GM12878 (cell line): ENCODE measurements at regions not wholly inside any gene's neighbourhood (a gene's known extent, or its start where the extent isn't known, plus 50 kb on each side); places are given as distances from the start of the nearest gene placed in this dataset.

Experiments used
- ATAC-seq: fragments of 200-7000 bp; cut with Tn5 transposase; 3 replicates; pipeline ENCODE4 v1.9.1; 2020; ENCODE audit warnings: mild to moderate bottlenecking, moderate library complexity
- BruUV-seq: library from RNA; stranded (reverse); fragments of 400-500 nt; replicated peaks from 2 replicates; lab custom pipeline; 2021; lab: Mats Ljungman, UMichigan
- CTCF ChIA-PET: fragments of 300-600 bp; sonication (Branson Sonifier 250); formaldehyde crosslinking; extraction: SDS; loops from one replicate; lab custom pipeline; 2021; ENCODE audit warnings: inconsistent platforms; lab: Yijun Ruan, JAX
- POLR2A ChIA-PET: fragments of 350-600 bp; formaldehyde crosslinking; extraction: SDS; loops from one replicate; lab custom pipeline; 2021; ENCODE audit warnings: inconsistent platforms; lab: Charles Lee
- RAD21 ChIA-PET: fragments of 300-600 bp; sonication (Branson Sonifier 250); formaldehyde crosslinking; loops from one replicate; lab custom pipeline; 2023; ENCODE audit warnings: antibody characterized with exemption; ENCODE audit not compliant: unreplicated experiment; lab: Charles Lee
- SMC1A ChIA-PET: fragments of 300-600 bp; sonication (Branson Sonifier 250); formaldehyde crosslinking; loops from one replicate; lab custom pipeline; 2023; ENCODE audit not compliant: unreplicated experiment, uncharacterized antibody; lab: Charles Lee
- DNase-seq: peaks from one replicate; pipeline ENCODE4 v3.0.0-alpha.2; 2011; ENCODE audit warnings: low read depth, low spot score
- FAIRE-seq: peaks from 3 replicates; lab custom pipeline; 2011; peaks lifted over from hg19 to GRCh38; lab: Jason Lieb, UNC
- H2AFZ ChIP-seq: 2 replicates; pipeline ENCODE4 v1.6.0; 2011; ENCODE audit warnings: low read depth, low read length, control low read depth; ENCODE audit not compliant: control insufficient read depth
- H3K27ac ChIP-seq: 2 replicates; pipeline ENCODE4 v1.5.1; 2011; ENCODE audit warnings: control low read depth; ENCODE audit not compliant: control insufficient read depth, insufficient read depth
- H3K27me3 ChIP-seq, 2 experiments: replicated peaks in 1 of 2; 2 replicates each; pipeline versions ENCODE4 v1.6.0 to v1.6.1; 2011; ENCODE audit warnings: low read length in 1 of 2; ENCODE audit not compliant: control insufficient read depth in 2 of 2, insufficient read depth in 2 of 2
- H3K36me3 ChIP-seq, 2 experiments: 2 replicates each; pipeline ENCODE4 v1.5.1; 2011; ENCODE audit warnings: low read length in 1 of 2; ENCODE audit not compliant: control insufficient read depth in 2 of 2, insufficient read depth in 2 of 2
- H3K4me1 ChIP-seq: 2 replicates; pipeline ENCODE4 v1.6.1; 2011; ENCODE audit warnings: mild to moderate bottlenecking, low read length, moderate library complexity, mixed read lengths; ENCODE audit not compliant: control insufficient read depth, insufficient read depth
- H3K4me2 ChIP-seq: 2 replicates; pipeline ENCODE4 v1.6.0; 2011; ENCODE audit warnings: control low read depth; ENCODE audit not compliant: control insufficient read depth, insufficient read depth
- H3K4me3 ChIP-seq: fragments of 200-600 bp; sonication (generic); 2 replicates; pipeline ENCODE4 v1.5.1; 2016
- H3K79me2 ChIP-seq: 2 replicates; pipeline ENCODE4 v1.6.0; 2011; ENCODE audit warnings: low read length; ENCODE audit not compliant: control insufficient read depth, insufficient read depth
- H3K9ac ChIP-seq: 2 replicates; pipeline ENCODE4 v1.8.0; 2011; ENCODE audit warnings: low read length, control low read depth, mixed read lengths; ENCODE audit not compliant: control insufficient read depth, insufficient read depth
- H3K9me3 ChIP-seq: replicated peaks from 3 replicates; pipeline ENCODE4 v1.5.1; 2011; ENCODE audit warnings: mild to moderate bottlenecking, low read length; ENCODE audit not compliant: control insufficient read depth, insufficient read depth
- H4K20me1 ChIP-seq: 2 replicates; pipeline ENCODE4 v1.6.0; 2011; ENCODE audit not compliant: control insufficient read depth, insufficient read depth
- ASH2L ChIP-seq: fragments of 300-600, 200-600 bp; sonication (generic); IDR thresholded peaks from 2 replicates; pipeline ENCODE4 v1.6.1; 2017; ENCODE audit warnings: low read depth, mild to moderate bottlenecking, borderline replicate concordance
- ESRRA ChIP-seq: IDR thresholded peaks from 2 replicates; pipeline ENCODE4 v1.6.1; 2012; ENCODE audit warnings: mild to moderate bottlenecking, low read length, improper control_type of control experiment
- ETV6 ChIP-seq, 2 experiments: fragments of 450-650 bp in 1 of 2; IDR thresholded peaks in 1 of 2; conservative IDR thresholded peaks in 1 of 2; 2 replicates each; pipeline ENCODE4 v1.6.1; 2014; ENCODE audit warnings: antibody characterized with exemption in 1 of 2, borderline replicate concordance in 1 of 2, low read depth in 1 of 2, mild to moderate bottlenecking in 1 of 2, moderate library complexity in 1 of 2
- NFYA ChIP-seq: IDR thresholded peaks from 2 replicates; pipeline ENCODE4 v1.6.1; 2011; ENCODE audit warnings: low read depth, mild to moderate bottlenecking, low read length, improper control_type of control experiment, borderline replicate concordance
- POLR2AphosphoS5 ChIP-seq: IDR thresholded peaks from 2 replicates; pipeline ENCODE4 v1.6.1; 2011; ENCODE audit warnings: mild to moderate bottlenecking, low read length, inconsistent platforms
- STAT1 ChIP-seq: fragments of 450-650 bp; conservative IDR thresholded peaks from 2 replicates; pipeline ENCODE4 v1.6.1; 2014; ENCODE audit warnings: antibody characterized with exemption, mild to moderate bottlenecking
- WGBS: methylation state at CpG from one replicate; pipeline ENCODE4 v1.1.6; 2016; ENCODE audit warnings: low lambda C conversion rate; ENCODE audit not compliant: insufficient replicate concordance, insufficient coverage; ENCODE audit errors: missing lambda C conversion rate; 5-methylcytosine and 5-hydroxymethylcytosine counted together
- in situ Hi-C: fragments of 300-500 bp; cut with MboI; formaldehyde crosslinking; loops from 9 replicates; pipeline ENCODE4 v1.14.3; 2018; ENCODE audit warnings: mixed read lengths
- intact Hi-C: fragments of 100-400 bp; cut with micrococcal nuclease; formaldehyde crosslinking; loops from one replicate; pipeline ENCODE4 v1.14.2; 2022; ENCODE audit not compliant: unreplicated experiment
- TF ChIP-seq, protein P1 (sequence below): IDR thresholded peaks from 2 replicates; pipeline ENCODE4 v1.6.1; 2011; ENCODE audit warnings: borderline replicate concordance, low read depth, mild to moderate bottlenecking, moderate library complexity, mixed read lengths, low read length; ENCODE audit not compliant: insufficient read depth; ENCODE audit errors: extremely low read length

DNA sequence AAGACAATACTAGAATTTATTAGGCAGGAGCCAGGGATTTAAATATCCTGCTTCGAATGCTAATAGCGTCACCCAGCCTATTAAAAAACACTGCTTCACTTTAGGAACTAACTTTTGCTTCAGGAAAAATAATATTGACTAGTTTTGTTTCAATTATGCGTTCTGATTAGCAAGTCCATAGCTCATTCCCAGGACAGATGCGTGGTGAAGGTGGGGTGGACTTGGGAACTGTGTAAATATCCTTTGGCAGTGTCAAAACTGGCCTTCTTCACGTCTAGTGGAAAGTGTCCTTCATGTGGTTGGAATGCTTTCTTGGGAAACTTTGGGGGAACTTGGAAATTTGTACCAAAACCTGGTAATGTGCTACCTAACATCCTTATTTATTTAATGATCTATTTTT is 474.8 kb upstream of the NOVA1 start (continued):
- TF ChIP-seq, protein P1, sequence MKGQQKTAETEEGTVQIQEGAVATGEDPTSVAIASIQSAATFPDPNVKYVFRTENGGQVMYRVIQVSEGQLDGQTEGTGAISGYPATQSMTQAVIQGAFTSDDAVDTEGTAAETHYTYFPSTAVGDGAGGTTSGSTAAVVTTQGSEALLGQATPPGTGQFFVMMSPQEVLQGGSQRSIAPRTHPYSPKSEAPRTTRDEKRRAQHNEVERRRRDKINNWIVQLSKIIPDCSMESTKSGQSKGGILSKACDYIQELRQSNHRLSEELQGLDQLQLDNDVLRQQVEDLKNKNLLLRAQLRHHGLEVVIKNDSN, result no peak

DNA sequence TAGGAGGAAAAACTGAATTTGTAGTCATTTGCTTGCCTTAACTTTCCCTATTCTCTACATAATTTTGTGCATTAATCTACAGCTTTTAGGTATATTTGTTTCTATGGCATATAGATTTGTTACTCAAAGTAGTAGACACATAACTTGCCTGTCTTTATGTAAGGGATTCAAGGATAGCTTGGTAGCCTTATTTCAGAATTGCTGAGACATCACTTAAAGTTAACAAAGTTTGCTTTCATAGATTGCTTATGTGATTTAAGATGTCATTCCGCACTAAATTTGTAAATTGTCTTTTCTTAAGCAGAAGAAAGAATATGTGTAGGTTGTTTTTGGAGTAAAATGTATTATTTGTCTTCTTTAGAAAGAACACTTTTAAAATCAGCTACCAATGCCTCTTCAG is 477.7 kb upstream of the NOVA1 start:
- ATAC-seq (no peak), DNase-seq (no peak), FAIRE-seq (no peak)
- Histone ChIP-seq H2AFZ (no peak overlapping the region), H3K4me3 (no peak overlapping the region), H3K4me1 (no peaks in the 10 kb centered on the region), H3K36me3 (no peaks in the 10 kb centered on the region), H3K27me3 (no peaks in the 10 kb centered on the region), H3K4me2 (no peak overlapping the region), H4K20me1 (no peaks in the 10 kb centered on the region), H3K79me2 (no peaks in the 10 kb centered on the region), H3K9ac (no peak overlapping the region), H3K27ac (no peak overlapping the region), H3K9me3 (no peaks in the 10 kb centered on the region)
- RAD21 ChIA-PET, result no interaction called here
- in situ Hi-C loops (no loop called here), intact Hi-C loops (no loop called here)
- 5% methylated on average over 1 of the region's 1 CpG for WGBS
- no peak for TF ChIP-seq ETV6 (conservative IDR thresholded peaks at IDR 0.05 in 1 of 2, IDR thresholded peaks at IDR 0.05 in 1 of 2; ENCODE audit: borderline replicate concordance in 1 of 2, low read depth in 1 of 2)
- TF ChIP-seq ESRRA, result no peak
- no peak for TF ChIP-seq POLR2AphosphoS5
- no TSS peak for BruUV-seq
- SMC1A ChIA-PET, result no interaction called here
- POLR2A ChIA-PET, result no interaction called here
- CTCF ChIA-PET, result no interaction called here

DNA sequence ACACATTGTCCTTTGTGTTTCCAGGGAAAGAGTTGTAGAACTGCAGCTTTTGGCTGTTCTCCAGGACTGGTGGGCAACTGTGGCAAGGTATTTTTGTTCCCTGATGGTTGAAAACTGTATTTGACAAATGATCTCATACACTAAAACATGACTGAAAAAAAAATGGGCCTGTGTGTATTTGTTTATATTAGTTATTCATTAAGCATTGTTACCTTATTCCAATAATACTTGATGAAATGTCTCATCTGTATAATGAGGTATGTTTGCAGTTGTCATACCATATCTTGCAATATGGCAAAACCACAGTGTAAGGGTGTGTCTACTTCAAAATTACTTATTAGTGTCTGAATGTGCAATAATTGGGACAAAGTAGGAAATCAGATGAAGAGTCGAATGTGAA is 479.4 kb upstream of the NOVA1 start:
- no TSS peak for BruUV-seq
- TF ChIP-seq NFYA (no peak), STAT1 (no peak), ASH2L (no peak)
- TF ChIP-seq, all 136 proteins: peak for 0
- no peaks in the 10 kb centered on the region for H3K4me1 ChIP-seq
- ChIA-PET RAD21 (no interaction called here), POLR2A (no interaction called here), CTCF (no interaction called here), SMC1A (no interaction called here)
- H3K79me2 ChIP-seq, result no peaks in the 10 kb centered on the region
- H3K9me3 ChIP-seq, result no peaks in the 10 kb centered on the region
- WGBS, result 0% methylated on average over 1 of the region's 1 CpG
- H3K36me3 ChIP-seq, result no peaks in the 10 kb centered on the region
- in situ Hi-C loops (no loop called here), intact Hi-C loops (no loop called here)
- no peak overlapping the region for H3K4me2 ChIP-seq
- H4K20me1 ChIP-seq, result no peaks in the 10 kb centered on the region
- DNase-seq (no peak), FAIRE-seq (no peak), ATAC-seq (no peak)
- H3K27me3 ChIP-seq, result no peaks in the 10 kb centered on the region
- no peak overlapping the region for H3K4me3 ChIP-seq
- no peak overlapping the region for H3K9ac ChIP-seq
- H3K27ac ChIP-seq, result no peak overlapping the region
- H2AFZ ChIP-seq, result no peak overlapping the region
